ENCODE measurements at regions not wholly inside any gene's neighbourhood (a gene's known extent, or its start where the extent isn't known, plus 50 kb on each side); places are given as distances from the start of the nearest gene placed in this dataset.

DNA sequence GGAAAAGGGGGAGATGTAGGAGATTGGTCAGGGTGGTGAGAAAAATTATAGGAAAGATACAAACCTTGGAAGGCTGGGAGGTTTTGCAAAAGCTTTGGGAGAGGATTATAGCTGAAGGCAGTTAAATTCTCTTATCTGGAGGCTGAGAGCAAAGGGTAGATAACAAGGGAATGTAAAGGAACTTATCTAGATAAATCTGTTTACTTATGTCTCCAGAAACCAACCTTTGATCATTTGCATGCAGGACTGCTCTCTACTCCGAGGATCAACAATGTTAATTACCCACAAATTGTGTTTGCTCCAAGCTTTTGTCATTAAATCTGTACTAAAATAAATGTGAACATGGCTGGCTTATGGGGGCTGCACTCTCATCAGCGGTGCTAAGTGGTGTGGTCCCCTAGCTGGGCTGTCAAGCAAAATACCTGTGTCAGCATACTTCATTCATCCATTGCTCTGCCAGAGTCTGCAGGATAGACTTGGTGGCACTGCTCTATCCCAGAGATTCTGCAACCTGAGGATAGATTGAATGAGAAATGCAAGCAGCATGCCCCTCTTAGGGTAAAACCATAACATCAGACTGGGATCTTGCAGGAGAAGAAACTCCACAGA lies 1599.2 kb upstream of the TENM4 start (continued):
- TF ChIP-seq DZIP1 (CRISPR knock-in tag; IDR thresholded peaks at IDR 0.05) (no peak), SMC3 (IDR thresholded peaks at IDR 0.05; ENCODE audit: low read length) (no peak), RXRB (CRISPR knock-in tag; IDR thresholded peaks at IDR 0.05; ENCODE audit: borderline replicate concordance) (no peak), ELF3 (CRISPR knock-in tag; IDR thresholded peaks at IDR 0.05) (no peak), RFXANK (CRISPR knock-in tag; IDR thresholded peaks at IDR 0.05) (no peak), FOXA3 (CRISPR knock-in tag; IDR thresholded peaks at IDR 0.05) (peak; percentile 39), ZFP41 (CRISPR knock-in tag; IDR thresholded peaks at IDR 0.05; ENCODE audit: borderline replicate concordance) (no peak), FOXP4 (CRISPR knock-in tag; IDR thresholded peaks at IDR 0.05) (peak; percentile 44; the same call in 1 of the 2 replicates), ONECUT2 (CRISPR knock-in tag; IDR thresholded peaks at IDR 0.05) (no peak), ZNF781 (CRISPR knock-in tag; IDR thresholded peaks at IDR 0.05; ENCODE audit: borderline replicate concordance, not compliant biosample characterization) (no peak), ZSCAN9 (CRISPR knock-in tag; IDR thresholded peaks at IDR 0.05; ENCODE audit: borderline replicate concordance) (no peak), ZNF232 (CRISPR knock-in tag; IDR thresholded peaks at IDR 0.05; ENCODE audit: borderline replicate concordance) (no peak), PHF20 (CRISPR knock-in tag; IDR thresholded peaks at IDR 0.05) (no peak), MTF1 (CRISPR knock-in tag; IDR thresholded peaks at IDR 0.05) (no peak), EHMT2 (IDR thresholded peaks at IDR 0.05; ENCODE audit: borderline replicate concordance, low read depth, low read length) (no peak), THYN1 (CRISPR knock-in tag; IDR thresholded peaks at IDR 0.05; ENCODE audit: borderline replicate concordance, low read depth) (no peak), NFRKB (IDR thresholded peaks at IDR 0.05) (no peak), GPBP1L1 (CRISPR knock-in tag; IDR thresholded peaks at IDR 0.05) (no peak), NAIF1 (CRISPR knock-in tag; IDR thresholded peaks at IDR 0.05; ENCODE audit: borderline replicate concordance) (no peak)
- TF ChIP-seq, protein P1, sequence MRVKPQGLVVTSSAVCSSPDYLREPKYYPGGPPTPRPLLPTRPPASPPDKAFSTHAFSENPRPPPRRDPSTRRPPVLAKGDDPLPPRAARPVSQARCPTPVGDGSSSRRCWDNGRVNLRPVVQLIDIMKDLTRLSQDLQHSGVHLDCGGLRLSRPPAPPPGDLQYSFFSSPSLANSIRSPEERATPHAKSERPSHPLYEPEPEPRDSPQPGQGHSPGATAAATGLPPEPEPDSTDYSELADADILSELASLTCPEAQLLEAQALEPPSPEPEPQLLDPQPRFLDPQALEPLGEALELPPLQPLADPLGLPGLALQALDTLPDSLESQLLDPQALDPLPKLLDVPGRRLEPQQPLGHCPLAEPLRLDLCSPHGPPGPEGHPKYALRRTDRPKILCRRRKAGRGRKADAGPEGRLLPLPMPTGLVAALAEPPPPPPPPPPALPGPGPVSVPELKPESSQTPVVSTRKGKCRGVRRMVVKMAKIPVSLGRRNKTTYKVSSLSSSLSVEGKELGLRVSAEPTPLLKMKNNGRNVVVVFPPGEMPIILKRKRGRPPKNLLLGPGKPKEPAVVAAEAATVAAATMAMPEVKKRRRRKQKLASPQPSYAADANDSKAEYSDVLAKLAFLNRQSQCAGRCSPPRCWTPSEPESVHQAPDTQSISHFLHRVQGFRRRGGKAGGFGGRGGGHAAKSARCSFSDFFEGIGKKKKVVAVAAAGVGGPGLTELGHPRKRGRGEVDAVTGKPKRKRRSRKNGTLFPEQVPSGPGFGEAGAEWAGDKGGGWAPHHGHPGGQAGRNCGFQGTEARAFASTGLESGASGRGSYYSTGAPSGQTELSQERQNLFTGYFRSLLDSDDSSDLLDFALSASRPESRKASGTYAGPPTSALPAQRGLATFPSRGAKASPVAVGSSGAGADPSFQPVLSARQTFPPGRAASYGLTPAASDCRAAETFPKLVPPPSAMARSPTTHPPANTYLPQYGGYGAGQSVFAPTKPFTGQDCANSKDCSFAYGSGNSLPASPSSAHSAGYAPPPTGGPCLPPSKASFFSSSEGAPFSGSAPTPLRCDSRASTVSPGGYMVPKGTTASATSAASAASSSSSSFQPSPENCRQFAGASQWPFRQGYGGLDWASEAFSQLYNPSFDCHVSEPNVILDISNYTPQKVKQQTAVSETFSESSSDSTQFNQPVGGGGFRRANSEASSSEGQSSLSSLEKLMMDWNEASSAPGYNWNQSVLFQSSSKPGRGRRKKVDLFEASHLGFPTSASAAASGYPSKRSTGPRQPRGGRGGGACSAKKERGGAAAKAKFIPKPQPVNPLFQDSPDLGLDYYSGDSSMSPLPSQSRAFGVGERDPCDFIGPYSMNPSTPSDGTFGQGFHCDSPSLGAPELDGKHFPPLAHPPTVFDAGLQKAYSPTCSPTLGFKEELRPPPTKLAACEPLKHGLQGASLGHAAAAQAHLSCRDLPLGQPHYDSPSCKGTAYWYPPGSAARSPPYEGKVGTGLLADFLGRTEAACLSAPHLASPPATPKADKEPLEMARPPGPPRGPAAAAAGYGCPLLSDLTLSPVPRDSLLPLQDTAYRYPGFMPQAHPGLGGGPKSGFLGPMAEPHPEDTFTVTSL (CRISPR knock-in tag; IDR thresholded peaks at IDR 0.05; ENCODE audit: borderline replicate concordance), result peak; percentile 64; the same call in 1 of the 2 replicates
